Hepatocyte (in vitro differentiated cells): ENCODE measurements at regions not wholly inside any gene's neighbourhood (a gene's known extent, or its start where the extent isn't known, plus 50 kb on each side); places are given as distances from the start of the nearest gene placed in this dataset.

Experiments
- CTCF ChIP-seq: fragments of 200-600 bp; sonication (generic); IDR thresholded peaks from 2 replicates; pipeline ENCODE4 v1.5.1; 2016; ENCODE audit warnings: antibody characterized with exemption, mild to moderate bottlenecking; ENCODE audit not compliant: poor library complexity
- EZH2phosphoT487 ChIP-seq: fragments of 200-600 bp; sonication (generic); IDR thresholded peaks from one replicate; pipeline ENCODE4 v1.6.1; 2018; ENCODE audit warnings: antibody characterized with exemption, mild to moderate bottlenecking, low read depth, moderate library complexity; ENCODE audit not compliant: unreplicated experiment, severe bottlenecking

DNA sequence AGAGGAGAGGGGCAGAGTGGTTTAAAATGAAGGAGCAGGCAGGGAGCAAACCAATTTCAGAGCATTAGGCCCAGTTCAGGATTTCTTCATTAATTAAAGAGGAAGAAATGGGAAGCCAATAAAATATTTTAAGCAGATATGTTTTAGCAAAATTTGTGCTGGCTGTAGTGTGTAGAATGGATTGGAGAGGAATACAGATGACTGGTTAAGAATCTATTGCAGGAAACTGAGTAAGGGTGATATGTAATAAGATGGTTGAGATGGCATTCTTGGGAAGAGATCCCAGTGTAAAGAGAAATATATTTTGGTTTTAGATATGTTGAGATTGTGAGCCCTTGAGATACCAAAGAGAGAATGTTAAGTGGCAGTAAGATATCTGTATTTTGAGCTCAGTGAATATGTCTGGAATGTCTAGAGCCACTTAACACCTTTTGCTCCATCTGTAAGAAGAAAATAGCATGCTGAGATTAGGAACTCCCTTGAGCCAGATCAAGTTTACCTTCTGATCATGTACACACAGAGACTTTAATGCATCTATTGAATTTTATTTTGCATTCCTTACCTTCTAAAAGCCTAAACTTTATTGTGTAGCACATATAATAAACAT is 79.5 kb upstream of the SLC27A6 start:
- TF ChIP-seq EZH2phosphoT487 (no peak), CTCF (no peak)
